HG02588 (cell line): ENCODE measurements at regions not wholly inside any gene's neighbourhood (a gene's known extent, or its start where the extent isn't known, plus 50 kb on each side); places are given as distances from the start of the nearest gene placed in this dataset.

Experiments used
- ATAC-seq: cut with Tn5 transposase; IDR thresholded peaks from one replicate; pipeline ENCODE4 v1.9.1; 2021; ENCODE audit warnings: mild to moderate bottlenecking, moderate library complexity; ENCODE audit not compliant: unreplicated experiment

- peak; percentile 89 for ATAC-seq
These were observed 69.0 kb upstream of the VOPP1 start for GRCh38 chr7:55641273-55641691.

GRCh38 chr7:55639640-55640039 is 67.3 kb upstream of the VOPP1 start:
- ATAC-seq: no peak

- no peak for ATAC-seq
These were observed 56.9 kb upstream of the VOPP1 start for GRCh38 chr7:55629051-55629677.

- ATAC-seq: no peak
These were observed 52.5 kb upstream of the VOPP1 start for GRCh38 chr7:55624813-55625212.

- ATAC-seq: no peak
These were observed 51.3 kb upstream of the VOPP1 start for GRCh38 chr7:55623617-55624016.

- ATAC-seq: no peak
These were observed 49.9 kb upstream of the VOPP1 start for GRCh38 chr7:55622241-55622640.
